ENCODE measurements at regions not wholly inside any gene's neighbourhood (a gene's known extent, or its start where the extent isn't known, plus 50 kb on each side); places are given as distances from the start of the nearest gene placed in this dataset.

DNA sequence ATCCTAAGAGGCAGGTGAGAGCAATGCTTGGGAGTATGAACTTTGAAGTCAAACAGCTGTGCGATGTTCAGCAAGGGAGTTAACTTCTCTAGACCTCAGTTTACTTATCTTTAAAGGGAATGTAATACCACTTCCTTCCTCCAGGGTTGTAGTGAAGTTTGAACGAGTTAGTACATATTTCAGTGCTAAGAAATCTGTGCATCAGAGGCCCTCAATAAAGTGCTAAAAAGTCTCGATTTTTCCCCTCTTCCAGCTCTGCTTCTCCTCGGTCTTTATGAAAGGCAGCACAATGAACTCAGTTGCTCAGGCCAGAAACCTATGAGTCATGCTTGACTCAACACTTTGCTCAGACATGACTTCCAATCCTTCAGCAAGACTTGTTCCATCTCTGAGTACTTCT lies 418.9 kb downstream of the MDFIC start:
- TF ChIP-seq, protein P1, sequence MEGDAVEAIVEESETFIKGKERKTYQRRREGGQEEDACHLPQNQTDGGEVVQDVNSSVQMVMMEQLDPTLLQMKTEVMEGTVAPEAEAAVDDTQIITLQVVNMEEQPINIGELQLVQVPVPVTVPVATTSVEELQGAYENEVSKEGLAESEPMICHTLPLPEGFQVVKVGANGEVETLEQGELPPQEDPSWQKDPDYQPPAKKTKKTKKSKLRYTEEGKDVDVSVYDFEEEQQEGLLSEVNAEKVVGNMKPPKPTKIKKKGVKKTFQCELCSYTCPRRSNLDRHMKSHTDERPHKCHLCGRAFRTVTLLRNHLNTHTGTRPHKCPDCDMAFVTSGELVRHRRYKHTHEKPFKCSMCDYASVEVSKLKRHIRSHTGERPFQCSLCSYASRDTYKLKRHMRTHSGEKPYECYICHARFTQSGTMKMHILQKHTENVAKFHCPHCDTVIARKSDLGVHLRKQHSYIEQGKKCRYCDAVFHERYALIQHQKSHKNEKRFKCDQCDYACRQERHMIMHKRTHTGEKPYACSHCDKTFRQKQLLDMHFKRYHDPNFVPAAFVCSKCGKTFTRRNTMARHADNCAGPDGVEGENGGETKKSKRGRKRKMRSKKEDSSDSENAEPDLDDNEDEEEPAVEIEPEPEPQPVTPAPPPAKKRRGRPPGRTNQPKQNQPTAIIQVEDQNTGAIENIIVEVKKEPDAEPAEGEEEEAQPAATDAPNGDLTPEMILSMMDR (conservative IDR thresholded peaks at IDR 0.05; ENCODE audit: low read depth, low read length): peak; percentile 38
- TF ChIP-seq EZH2 (IDR thresholded peaks at IDR 0.05; ENCODE audit: borderline replicate concordance, low read depth, low read length, poor library complexity, severe bottlenecking): no peak

Data from A673 (cell line).